ENCODE measurements at regions not wholly inside any gene's neighbourhood (a gene's known extent, or its start where the extent isn't known, plus 50 kb on each side); places are given as distances from the start of the nearest gene placed in this dataset.

- no peak for TF ChIP-seq POLR2AphosphoS5 (IDR thresholded peaks at IDR 0.05; ENCODE audit: low read depth, low read length)
- TF ChIP-seq, protein P1, sequence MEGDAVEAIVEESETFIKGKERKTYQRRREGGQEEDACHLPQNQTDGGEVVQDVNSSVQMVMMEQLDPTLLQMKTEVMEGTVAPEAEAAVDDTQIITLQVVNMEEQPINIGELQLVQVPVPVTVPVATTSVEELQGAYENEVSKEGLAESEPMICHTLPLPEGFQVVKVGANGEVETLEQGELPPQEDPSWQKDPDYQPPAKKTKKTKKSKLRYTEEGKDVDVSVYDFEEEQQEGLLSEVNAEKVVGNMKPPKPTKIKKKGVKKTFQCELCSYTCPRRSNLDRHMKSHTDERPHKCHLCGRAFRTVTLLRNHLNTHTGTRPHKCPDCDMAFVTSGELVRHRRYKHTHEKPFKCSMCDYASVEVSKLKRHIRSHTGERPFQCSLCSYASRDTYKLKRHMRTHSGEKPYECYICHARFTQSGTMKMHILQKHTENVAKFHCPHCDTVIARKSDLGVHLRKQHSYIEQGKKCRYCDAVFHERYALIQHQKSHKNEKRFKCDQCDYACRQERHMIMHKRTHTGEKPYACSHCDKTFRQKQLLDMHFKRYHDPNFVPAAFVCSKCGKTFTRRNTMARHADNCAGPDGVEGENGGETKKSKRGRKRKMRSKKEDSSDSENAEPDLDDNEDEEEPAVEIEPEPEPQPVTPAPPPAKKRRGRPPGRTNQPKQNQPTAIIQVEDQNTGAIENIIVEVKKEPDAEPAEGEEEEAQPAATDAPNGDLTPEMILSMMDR (IDR thresholded peaks at IDR 0.05): no peak
- TF ChIP-seq, protein P2, sequence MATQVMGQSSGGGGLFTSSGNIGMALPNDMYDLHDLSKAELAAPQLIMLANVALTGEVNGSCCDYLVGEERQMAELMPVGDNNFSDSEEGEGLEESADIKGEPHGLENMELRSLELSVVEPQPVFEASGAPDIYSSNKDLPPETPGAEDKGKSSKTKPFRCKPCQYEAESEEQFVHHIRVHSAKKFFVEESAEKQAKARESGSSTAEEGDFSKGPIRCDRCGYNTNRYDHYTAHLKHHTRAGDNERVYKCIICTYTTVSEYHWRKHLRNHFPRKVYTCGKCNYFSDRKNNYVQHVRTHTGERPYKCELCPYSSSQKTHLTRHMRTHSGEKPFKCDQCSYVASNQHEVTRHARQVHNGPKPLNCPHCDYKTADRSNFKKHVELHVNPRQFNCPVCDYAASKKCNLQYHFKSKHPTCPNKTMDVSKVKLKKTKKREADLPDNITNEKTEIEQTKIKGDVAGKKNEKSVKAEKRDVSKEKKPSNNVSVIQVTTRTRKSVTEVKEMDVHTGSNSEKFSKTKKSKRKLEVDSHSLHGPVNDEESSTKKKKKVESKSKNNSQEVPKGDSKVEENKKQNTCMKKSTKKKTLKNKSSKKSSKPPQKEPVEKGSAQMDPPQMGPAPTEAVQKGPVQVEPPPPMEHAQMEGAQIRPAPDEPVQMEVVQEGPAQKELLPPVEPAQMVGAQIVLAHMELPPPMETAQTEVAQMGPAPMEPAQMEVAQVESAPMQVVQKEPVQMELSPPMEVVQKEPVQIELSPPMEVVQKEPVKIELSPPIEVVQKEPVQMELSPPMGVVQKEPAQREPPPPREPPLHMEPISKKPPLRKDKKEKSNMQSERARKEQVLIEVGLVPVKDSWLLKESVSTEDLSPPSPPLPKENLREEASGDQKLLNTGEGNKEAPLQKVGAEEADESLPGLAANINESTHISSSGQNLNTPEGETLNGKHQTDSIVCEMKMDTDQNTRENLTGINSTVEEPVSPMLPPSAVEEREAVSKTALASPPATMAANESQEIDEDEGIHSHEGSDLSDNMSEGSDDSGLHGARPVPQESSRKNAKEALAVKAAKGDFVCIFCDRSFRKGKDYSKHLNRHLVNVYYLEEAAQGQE (IDR thresholded peaks at IDR 0.05; ENCODE audit: insufficient read depth in 1 of 2, low read depth in 2 of 2, low read length in 1 of 2): no peak
These were observed 1939.7 kb downstream of the TP53TG3F start for GRCh38 chr16:35399133-35399532.

Measured in Panc1 (cell line).